Memory B cell (primary cell): ENCODE measurements at regions not wholly inside any gene's neighbourhood (a gene's known extent, or its start where the extent isn't known, plus 50 kb on each side); places are given as distances from the start of the nearest gene placed in this dataset.
"Not testable (repeated sequence)": the region's sequence is repeated elsewhere in the genome, so short reads cannot be mapped to it uniquely, and the experiment has no call there.

ENCODE experiments used
- ATAC-seq: fragments of 150-1000 bp; cut with Tn5 transposase; 2 replicates; pipeline ENCODE4 v1.10.0; 2021; ENCODE audit warnings: low read depth, mild to moderate bottlenecking, moderate library complexity
- DNase-seq, 2 donors: peaks; one replicate each; pipeline ENCODE4 v3.0.0; 2022; ENCODE audit warnings: low spot score in 2 of 2
- H3K27ac Mint-ChIP-seq: one replicate; pipeline ENCODE4 v1.8.0; 2022; ENCODE audit warnings: mild to moderate bottlenecking, moderate library complexity, mixed read lengths
- H3K27me3 Mint-ChIP-seq: one replicate; pipeline ENCODE4 v1.8.0; 2022; ENCODE audit warnings: mixed read lengths
- H3K36me3 Mint-ChIP-seq: one replicate; pipeline ENCODE4 v1.8.0; 2022; ENCODE audit warnings: mild to moderate bottlenecking, mixed read lengths
- H3K4me1 Mint-ChIP-seq: one replicate; pipeline ENCODE4 v1.8.0; 2022; ENCODE audit warnings: mixed read lengths
- H3K4me3 Mint-ChIP-seq: one replicate; pipeline ENCODE4 v1.8.0; 2022; ENCODE audit warnings: mild to moderate bottlenecking, moderate library complexity, mixed read lengths
- H3K9me3 Mint-ChIP-seq: one replicate; pipeline ENCODE4 v1.8.0; 2022; ENCODE audit warnings: mixed read lengths

DNA sequence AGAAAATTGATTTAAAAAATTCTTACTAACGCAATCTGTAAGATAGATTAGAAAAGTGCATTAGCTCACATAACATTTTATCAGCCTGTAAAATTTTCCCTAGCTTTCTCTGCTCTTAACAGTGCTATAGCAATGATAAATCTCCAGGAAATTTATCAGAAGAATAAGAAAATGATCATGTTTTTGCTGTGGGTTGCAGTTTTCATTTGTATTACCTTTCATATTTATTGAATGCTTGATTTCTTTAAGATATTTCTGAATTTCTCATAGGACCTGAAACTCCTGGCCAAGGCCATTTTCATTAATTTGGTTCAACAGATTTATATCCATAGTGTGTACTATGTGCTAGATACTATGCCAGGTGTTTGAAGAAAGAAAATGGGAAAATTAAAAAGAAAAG is 130.3 kb upstream of the STARD13 start:
- Mint-ChIP-seq H3K27ac (no peak overlapping the region), H3K9me3 (peaks cover 4% of the 10 kb centered on the region), H3K4me3 (no peak overlapping the region), H3K36me3 (no peaks in the 10 kb centered on the region), H3K27me3 (peaks cover 11% of the 10 kb centered on the region), H3K4me1 (no peaks in the 10 kb centered on the region)
- ATAC-seq = no peak
- no peak for DNase-seq

GRCh38 chr13:33418224-33418953 is 132.8 kb upstream of the STARD13 start:
- not testable (repeated sequence) for H3K27ac Mint-ChIP-seq, H3K4me3 Mint-ChIP-seq, H3K9me3 Mint-ChIP-seq, H3K4me1 Mint-ChIP-seq, ATAC-seq, DNase-seq, H3K27me3 Mint-ChIP-seq, H3K36me3 Mint-ChIP-seq

DNA sequence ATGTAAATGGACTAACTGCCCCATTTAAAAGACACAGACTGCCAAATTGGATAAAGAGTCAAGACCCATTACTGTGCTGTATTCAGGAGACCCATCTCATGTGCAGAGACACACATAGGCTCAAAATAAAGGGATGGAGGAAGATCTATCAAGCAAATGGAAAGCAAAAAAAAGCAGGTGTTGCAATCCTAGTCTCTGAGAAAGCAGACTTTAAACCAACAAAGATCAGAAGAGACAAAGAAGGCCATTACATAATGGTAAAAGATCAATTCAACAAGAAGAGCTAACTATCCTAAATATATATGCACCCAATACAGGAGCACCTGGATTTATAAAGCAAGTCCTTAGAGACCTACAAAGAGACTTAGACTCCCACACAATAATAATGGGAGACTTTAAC is 134.6 kb upstream of the STARD13 start:
- not testable (repeated sequence) for H3K27me3 Mint-ChIP-seq

DNA sequence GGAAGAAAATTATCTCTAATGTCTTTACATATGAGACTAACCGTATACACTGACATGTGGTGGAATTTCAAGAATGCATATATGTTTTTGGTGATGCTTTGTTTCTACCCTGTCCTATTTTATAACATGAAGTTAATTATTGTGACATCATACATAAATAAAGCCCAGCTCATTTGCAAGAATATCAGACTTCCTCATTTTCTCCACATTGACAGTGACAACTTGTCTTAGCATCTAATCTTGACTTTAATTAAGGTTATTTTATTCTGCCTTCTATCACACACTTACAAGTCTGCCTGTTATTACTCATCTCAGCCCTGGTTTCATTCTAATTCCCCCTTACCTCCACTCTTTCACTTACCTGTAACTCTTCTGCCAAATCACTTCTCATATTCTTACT is 140.6 kb upstream of the STARD13 start:
- no peak for DNase-seq
- Mint-ChIP-seq H3K9me3 (no peaks in the 10 kb centered on the region), H3K27ac (no peak overlapping the region), H3K27me3 (peaks cover 1% of the 10 kb centered on the region), H3K4me1 (peaks cover 3% of the 10 kb centered on the region), H3K36me3 (no peaks in the 10 kb centered on the region), H3K4me3 (no peak overlapping the region)
- peak; percentile 35 for ATAC-seq

More for the DNA sequence above, 134.6 kb upstream of the STARD13 start:
- not testable (repeated sequence) for H3K9me3 Mint-ChIP-seq, H3K4me1 Mint-ChIP-seq, H3K27ac Mint-ChIP-seq, ATAC-seq, H3K4me3 Mint-ChIP-seq, H3K36me3 Mint-ChIP-seq, DNase-seq

- no peak overlapping the region for H3K4me3 Mint-ChIP-seq
- H3K4me1 Mint-ChIP-seq = no peaks in the 10 kb centered on the region
- H3K9me3 Mint-ChIP-seq = peaks cover 1% of the 10 kb centered on the region
- DNase-seq (no peak), ATAC-seq (no peak)
- no peak overlapping the region for H3K27ac Mint-ChIP-seq
- H3K27me3 Mint-ChIP-seq = peaks cover 5% of the 10 kb centered on the region
- no peaks in the 10 kb centered on the region for H3K36me3 Mint-ChIP-seq
These were observed 147.8 kb upstream of the STARD13 start for GRCh38 chr13:33433316-33433715.

GRCh38 chr13:33434676-33435075 is 149.1 kb upstream of the STARD13 start:
- Mint-ChIP-seq H3K4me1 (no peaks in the 10 kb centered on the region), H3K27me3 (peaks cover 4% of the 10 kb centered on the region), H3K9me3 (peaks cover 1% of the 10 kb centered on the region), H3K36me3 (no peaks in the 10 kb centered on the region), H3K4me3 (no peak overlapping the region), H3K27ac (no peak overlapping the region)
- DNase-seq (no peak), ATAC-seq (no peak)

DNA sequence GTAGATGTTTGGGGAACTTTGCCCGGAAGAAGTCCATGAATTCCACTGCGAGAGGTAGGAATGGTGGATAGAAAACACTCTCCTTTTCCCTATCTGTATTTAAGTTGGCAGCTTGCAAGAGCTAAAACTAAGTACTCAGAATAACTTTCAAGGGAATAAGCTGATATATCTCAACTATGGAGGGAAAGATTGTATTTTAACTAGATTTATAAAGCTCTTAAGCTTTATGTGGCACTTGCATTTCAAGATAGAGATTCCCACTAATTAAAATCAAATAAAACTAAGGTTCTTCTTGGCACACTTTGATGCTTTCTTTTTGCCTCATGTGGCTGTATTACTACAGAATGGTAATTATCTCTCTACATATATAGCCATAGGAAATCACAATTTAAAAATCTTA is 149.7 kb upstream of the STARD13 start:
- Mint-ChIP-seq H3K27ac (no peak overlapping the region), H3K4me3 (no peak overlapping the region), H3K36me3 (no peaks in the 10 kb centered on the region), H3K27me3 (peaks cover 4% of the 10 kb centered on the region), H3K9me3 (peaks cover 1% of the 10 kb centered on the region), H3K4me1 (no peaks in the 10 kb centered on the region)
- DNase-seq (no peak), ATAC-seq (no peak)

GRCh38 chr13:33438918-33439317 is 153.4 kb upstream of the STARD13 start:
- DNase-seq (no peak), ATAC-seq (no peak)
- H3K27ac Mint-ChIP-seq = no peak overlapping the region
- no peak overlapping the region for H3K4me3 Mint-ChIP-seq
- H3K36me3 Mint-ChIP-seq = peaks cover 2% of the 10 kb centered on the region
- H3K9me3 Mint-ChIP-seq = peaks cover 1% of the 10 kb centered on the region
- H3K4me1 Mint-ChIP-seq = no peaks in the 10 kb centered on the region
- H3K27me3 Mint-ChIP-seq = peaks cover 7% of the 10 kb centered on the region

DNA sequence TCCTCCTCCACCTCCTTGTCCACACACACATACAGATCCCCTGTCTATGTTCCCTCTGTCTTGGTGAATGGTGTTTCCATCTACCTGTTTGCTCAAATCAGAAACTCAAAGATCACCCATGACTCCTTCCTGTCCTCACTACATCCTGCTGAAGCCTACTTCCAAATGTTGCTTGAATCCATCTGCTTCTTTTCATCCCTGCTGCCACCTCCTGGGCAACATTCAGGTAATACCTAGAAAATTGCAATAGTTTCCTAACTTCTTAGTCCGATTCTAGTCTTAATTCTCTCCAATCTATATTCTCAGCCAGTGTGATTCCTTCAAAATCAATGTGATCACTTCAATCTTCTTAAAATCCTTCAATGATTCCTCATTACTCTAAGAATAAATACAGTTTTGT is 155.5 kb upstream of the STARD13 start:
- no peak overlapping the region for H3K27ac Mint-ChIP-seq
- no peaks in the 10 kb centered on the region for H3K9me3 Mint-ChIP-seq
- peaks cover 2% of the 10 kb centered on the region for H3K36me3 Mint-ChIP-seq
- DNase-seq (no peak), ATAC-seq (no peak)
- no peak overlapping the region for H3K4me3 Mint-ChIP-seq
- no peaks in the 10 kb centered on the region for H3K4me1 Mint-ChIP-seq
- peaks cover 3% of the 10 kb centered on the region for H3K27me3 Mint-ChIP-seq

DNA sequence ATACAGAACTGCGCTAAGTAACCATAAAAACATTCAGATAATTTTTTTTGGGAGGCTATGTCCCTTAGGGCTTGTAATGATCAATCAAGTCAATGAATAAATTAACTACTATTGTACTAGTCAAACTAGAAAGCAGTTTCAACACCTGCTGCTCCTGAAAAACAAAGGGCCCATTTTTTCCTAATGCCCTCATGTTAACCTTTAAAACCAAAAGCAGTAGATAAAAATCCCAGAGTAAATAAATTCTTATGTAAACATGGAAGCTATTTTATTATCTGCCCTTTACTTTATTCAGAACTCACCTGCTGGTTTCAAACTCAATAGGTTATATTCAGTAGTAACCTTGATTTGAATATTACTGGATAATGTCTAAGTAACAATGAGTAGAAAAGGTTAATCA is 159.5 kb upstream of the STARD13 start:
- H3K36me3 Mint-ChIP-seq = peaks cover 2% of the 10 kb centered on the region
- no peaks in the 10 kb centered on the region for H3K4me1 Mint-ChIP-seq
- no peak overlapping the region for H3K4me3 Mint-ChIP-seq
- no peak overlapping the region for H3K27ac Mint-ChIP-seq
- no peak for DNase-seq
- no peak for ATAC-seq
- peaks cover 3% of the 10 kb centered on the region for H3K27me3 Mint-ChIP-seq
- peaks cover 5% of the 10 kb centered on the region for H3K9me3 Mint-ChIP-seq

- H3K4me3 Mint-ChIP-seq = no peak overlapping the region
- H3K36me3 Mint-ChIP-seq = peaks cover 2% of the 10 kb centered on the region
- no peak for ATAC-seq
- no peak overlapping the region for H3K27ac Mint-ChIP-seq
- peaks cover 5% of the 10 kb centered on the region for H3K9me3 Mint-ChIP-seq
- DNase-seq = no peak
- peaks cover 4% of the 10 kb centered on the region for H3K27me3 Mint-ChIP-seq
- no peaks in the 10 kb centered on the region for H3K4me1 Mint-ChIP-seq
These were observed 159.9 kb upstream of the STARD13 start for GRCh38 chr13:33445476-33445875.

DNA sequence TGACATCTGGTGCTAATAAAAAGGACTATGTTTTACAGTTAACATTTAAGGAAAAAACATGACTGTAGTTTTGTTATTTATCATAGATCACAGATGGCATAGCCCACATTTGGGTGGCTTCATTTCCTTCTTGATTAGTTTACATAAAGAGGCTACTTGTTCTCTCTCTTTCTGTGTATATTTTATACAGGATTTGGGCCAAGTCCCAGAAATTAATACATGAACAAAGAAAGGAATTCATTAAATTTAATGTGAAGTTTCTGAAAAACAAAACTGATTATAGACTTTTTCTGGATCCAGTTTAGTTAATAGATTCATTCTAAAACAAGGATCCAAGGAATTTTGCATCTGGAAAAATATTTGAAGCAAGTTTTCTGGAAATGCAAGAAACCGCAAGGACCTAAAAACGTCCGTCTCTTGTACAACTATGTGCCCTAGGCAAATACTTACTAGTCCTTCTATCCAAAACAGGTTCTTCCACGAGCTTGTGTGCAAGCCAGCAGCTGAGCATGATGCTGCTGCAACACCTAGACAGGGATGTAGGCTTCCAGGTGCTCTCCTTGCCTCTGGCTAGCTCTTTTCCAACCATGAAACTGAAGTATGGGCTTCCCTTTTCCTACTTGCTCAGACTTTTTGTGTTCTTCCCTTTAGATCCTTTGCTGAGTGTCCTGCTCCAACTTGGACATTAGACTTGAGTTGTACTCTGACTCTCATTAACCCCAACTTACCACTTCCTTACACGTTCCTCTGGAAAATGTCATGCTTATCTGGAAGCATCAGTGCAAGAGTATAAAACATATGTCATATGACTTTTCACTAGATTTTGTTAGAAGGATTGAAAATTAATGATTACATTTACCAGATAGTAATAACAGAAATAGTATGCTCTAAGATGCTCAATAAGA is 161.5 kb upstream of the STARD13 start:
- Mint-ChIP-seq H3K27me3 (peaks cover 1% of the 10 kb centered on the region), H3K4me3 (no peak overlapping the region), H3K36me3 (no peaks in the 10 kb centered on the region), H3K9me3 (peaks cover 5% of the 10 kb centered on the region), H3K27ac (no peak overlapping the region), H3K4me1 (no peaks in the 10 kb centered on the region)
- ATAC-seq (no peak), DNase-seq (no peak)

DNA sequence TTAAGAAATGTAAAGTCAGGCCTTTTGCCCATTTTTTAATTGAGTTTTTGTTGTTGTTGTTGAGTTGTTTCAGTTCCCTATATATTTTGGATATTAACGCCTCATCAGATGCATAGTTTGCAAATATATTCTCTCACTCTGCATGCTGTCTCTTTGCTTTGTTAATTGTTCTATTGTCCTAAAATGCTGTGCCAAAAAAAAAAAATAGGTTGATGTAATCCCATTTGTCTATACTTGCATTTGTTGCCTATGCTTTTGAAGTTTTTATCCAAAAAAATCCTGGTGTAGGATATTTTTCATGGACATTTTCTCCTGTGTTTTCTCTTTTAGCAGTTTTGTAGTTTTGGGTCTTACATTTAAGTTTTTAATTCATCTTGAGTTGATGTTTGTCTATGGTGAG is 163.3 kb upstream of the STARD13 start:
- H3K36me3 Mint-ChIP-seq = no peaks in the 10 kb centered on the region

DNA sequence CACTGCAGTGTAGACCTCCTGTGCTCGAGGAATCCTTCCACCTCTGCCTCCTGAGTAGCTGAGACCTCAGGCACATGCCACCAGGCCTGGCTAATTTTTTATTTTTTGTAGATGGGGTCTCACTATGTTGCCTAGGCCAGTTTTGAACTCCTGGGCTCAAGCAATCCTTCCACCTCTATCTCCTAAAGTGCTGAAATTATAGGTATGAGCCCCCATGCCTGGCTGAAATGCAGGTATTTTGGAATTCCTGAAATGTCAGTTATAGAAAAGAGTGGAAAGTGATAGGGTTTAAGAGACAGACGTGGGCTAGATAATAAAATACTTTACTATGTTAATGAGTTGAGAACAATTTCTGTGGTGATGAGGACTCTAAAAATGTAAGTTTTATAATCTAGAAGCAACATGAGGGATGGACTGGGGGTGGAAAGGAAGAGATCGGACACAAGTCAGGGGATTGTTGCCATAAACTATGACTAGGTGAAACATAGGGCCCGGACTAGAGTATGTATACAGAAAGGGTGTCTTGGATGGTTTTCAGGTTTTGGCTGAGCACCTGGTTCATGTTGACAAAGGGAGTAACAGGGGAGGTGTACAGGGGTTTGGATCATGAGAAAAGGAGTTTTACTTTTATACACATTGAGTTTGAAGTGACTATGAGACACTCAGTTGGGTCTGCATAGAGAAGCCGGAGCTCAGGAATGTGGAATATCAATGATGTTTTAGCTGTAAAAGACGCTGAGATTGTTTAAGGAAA is 165.6 kb upstream of the STARD13 start:
- DNase-seq (no peak), ATAC-seq (no peak)
- Mint-ChIP-seq H3K36me3 (no peaks in the 10 kb centered on the region), H3K4me3 (no peak overlapping the region), H3K4me1 (no peaks in the 10 kb centered on the region), H3K27ac (no peak overlapping the region), H3K9me3 (peaks cover 5% of the 10 kb centered on the region), H3K27me3 (peaks cover 1% of the 10 kb centered on the region)

More for the DNA sequence above, 163.3 kb upstream of the STARD13 start:
- peaks cover 5% of the 10 kb centered on the region for H3K9me3 Mint-ChIP-seq
- ATAC-seq = no peak
- H3K27me3 Mint-ChIP-seq = peaks cover 1% of the 10 kb centered on the region
- DNase-seq = no peak
- no peak overlapping the region for H3K4me3 Mint-ChIP-seq
- no peaks in the 10 kb centered on the region for H3K4me1 Mint-ChIP-seq
- no peak overlapping the region for H3K27ac Mint-ChIP-seq
